ENCODE measurements at regions not wholly inside any gene's neighbourhood (a gene's known extent, or its start where the extent isn't known, plus 50 kb on each side); places are given as distances from the start of the nearest gene placed in this dataset.

DNA sequence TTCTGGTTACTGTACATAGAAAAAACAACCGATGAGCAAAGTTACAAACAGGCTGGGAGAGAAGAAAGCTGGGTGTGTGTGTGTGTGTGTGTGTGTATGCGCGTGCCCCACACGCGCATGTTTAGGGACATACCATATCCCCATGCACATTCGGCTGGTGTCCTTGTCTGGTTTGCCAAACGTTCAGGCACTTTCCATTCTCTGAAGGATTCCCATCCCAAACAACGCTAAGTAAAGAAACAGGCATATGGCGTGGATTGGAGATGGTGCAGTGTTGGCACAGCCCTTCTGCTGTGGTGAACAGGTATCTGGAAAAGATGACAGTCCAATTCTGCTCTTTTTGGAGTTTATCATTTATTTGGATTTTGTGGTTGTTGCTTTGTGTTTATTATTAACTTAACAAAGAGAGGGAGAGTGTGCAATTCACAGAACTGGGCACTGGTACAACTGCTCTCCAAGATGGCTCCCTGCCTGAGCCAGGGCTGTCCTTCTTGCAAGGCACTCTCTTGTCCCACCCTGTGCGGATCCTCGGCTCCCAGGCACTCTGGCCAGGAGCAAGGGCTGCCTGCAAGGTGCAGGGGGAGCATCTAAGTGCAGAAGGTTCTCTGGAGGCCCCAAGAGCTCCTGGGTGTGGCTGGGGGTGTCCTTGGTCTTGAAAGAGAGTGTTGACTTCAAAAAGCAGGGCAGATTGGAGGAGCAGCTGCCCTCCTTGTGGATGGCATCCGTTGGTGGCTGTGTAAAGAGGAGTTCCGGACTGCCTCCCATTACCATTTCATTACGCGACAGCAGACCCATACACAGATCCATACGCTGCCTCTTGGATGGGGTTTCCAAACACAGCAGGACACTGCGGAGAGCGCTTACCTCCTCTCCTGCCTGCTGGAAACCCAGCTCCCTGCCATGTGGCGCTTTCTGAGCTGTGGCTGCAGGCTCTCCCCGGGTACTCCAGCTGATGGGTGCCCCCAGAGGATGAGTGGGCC lies 263.1 kb downstream of the ZNF536 start (continued):
- no peak for TF ChIP-seq SP1 (IDR thresholded peaks at IDR 0.05; ENCODE audit: low read depth, low read length)
